ENCODE measurements at regions not wholly inside any gene's neighbourhood (a gene's known extent, or its start where the extent isn't known, plus 50 kb on each side); places are given as distances from the start of the nearest gene placed in this dataset.

GRCh38 chr2:61619561-61619960 lies 81.4 kb upstream of the XPO1 start:
- no peaks in the 10 kb centered on the region for H3K9me3 ChIP-seq
- H3K4me3 ChIP-seq (ENCODE audit: low read depth, low read length), result no peak overlapping the region
- no peaks in the 10 kb centered on the region for H3K27me3 Mint-ChIP-seq (ENCODE audit: insufficient read depth, unreplicated experiment)
- DNase-seq, result no peak
- TF ChIP-seq CTCF (IDR thresholded peaks at IDR 0.05; ENCODE audit: insufficient read depth in 1 of 2, low read depth in 1 of 2, low read length in 1 of 2, severe bottlenecking in 1 of 2, unreplicated experiment in 1 of 2), result no peak
- H3K4me1 ChIP-seq, result no peaks in the 10 kb centered on the region
- no peaks in the 10 kb centered on the region for H3K36me3 Mint-ChIP-seq (ENCODE audit: insufficient read depth, unreplicated experiment)
- BruUV-seq (replicated peaks), result no TSS peak
- H3K27ac Mint-ChIP-seq (ENCODE audit: unreplicated experiment), result no peak overlapping the region
- intact Hi-C loops (cut with micrococcal nuclease; ENCODE audit: unreplicated experiment), result no loop called here
- no peaks in the 10 kb centered on the region for H3K36me3 ChIP-seq (ENCODE audit: control insufficient read depth, insufficient read depth, low read length)
- H3K4me1 Mint-ChIP-seq (ENCODE audit: low read depth, unreplicated experiment), result peaks cover 6% of the 10 kb centered on the region
- H3K9me3 Mint-ChIP-seq (ENCODE audit: unreplicated experiment), result no peaks in the 10 kb centered on the region
- H3K27me3 ChIP-seq (replicated peaks; ENCODE audit: control insufficient read depth, insufficient read depth, low read length), result no peaks in the 10 kb centered on the region
- H3K4me3 Mint-ChIP-seq (ENCODE audit: unreplicated experiment), result no peak overlapping the region
- CTCF ChIA-PET, result no interaction called here
- POLR2A ChIA-PET, result no interaction called here

- Mint-ChIP-seq H3K27ac (ENCODE audit: unreplicated experiment) (no peak overlapping the region), H3K36me3 (ENCODE audit: insufficient read depth, unreplicated experiment) (no peaks in the 10 kb centered on the region), H3K4me1 (ENCODE audit: low read depth, unreplicated experiment) (peaks cover 6% of the 10 kb centered on the region), H3K4me3 (ENCODE audit: unreplicated experiment) (no peak overlapping the region), H3K9me3 (ENCODE audit: unreplicated experiment) (no peaks in the 10 kb centered on the region), H3K27me3 (ENCODE audit: insufficient read depth, unreplicated experiment) (no peaks in the 10 kb centered on the region)
- intact Hi-C loops (cut with micrococcal nuclease; ENCODE audit: unreplicated experiment), result no loop called here
- Histone ChIP-seq H3K4me3 (ENCODE audit: low read depth, low read length) (no peak overlapping the region), H3K36me3 (ENCODE audit: control insufficient read depth, insufficient read depth, low read length) (no peaks in the 10 kb centered on the region), H3K4me1 (no peaks in the 10 kb centered on the region), H3K9me3 (no peaks in the 10 kb centered on the region), H3K27me3 (replicated peaks; ENCODE audit: control insufficient read depth, insufficient read depth, low read length) (no peaks in the 10 kb centered on the region)
- ChIA-PET CTCF (no interaction called here), POLR2A (interaction anchor here (0.5 kb wide), 1 partner anchor 80 kb away, joined by 4 read pairs; no protein-coding TSS in a partner anchor)
- TF ChIP-seq CTCF (IDR thresholded peaks at IDR 0.05; ENCODE audit: insufficient read depth in 1 of 2, low read depth in 1 of 2, low read length in 1 of 2, severe bottlenecking in 1 of 2, unreplicated experiment in 1 of 2), result no peak
- DNase-seq, result no peak
- no TSS peak for BruUV-seq (replicated peaks)
Observed at GRCh38 chr2:61617610-61618009, 79.5 kb upstream of the XPO1 start.

- H3K4me1 ChIP-seq, result no peaks in the 10 kb centered on the region
- no peak for TF ChIP-seq CTCF (IDR thresholded peaks at IDR 0.05; ENCODE audit: insufficient read depth in 1 of 2, low read depth in 1 of 2, low read length in 1 of 2, severe bottlenecking in 1 of 2, unreplicated experiment in 1 of 2)
- ChIA-PET CTCF (no interaction called here), POLR2A (no interaction called here)
- no peaks in the 10 kb centered on the region for H3K27me3 ChIP-seq (replicated peaks; ENCODE audit: control insufficient read depth, insufficient read depth, low read length)
- Mint-ChIP-seq H3K27me3 (ENCODE audit: insufficient read depth, unreplicated experiment) (no peaks in the 10 kb centered on the region), H3K27ac (ENCODE audit: unreplicated experiment) (no peak overlapping the region), H3K9me3 (ENCODE audit: unreplicated experiment) (no peaks in the 10 kb centered on the region), H3K4me3 (ENCODE audit: unreplicated experiment) (no peak overlapping the region), H3K4me1 (ENCODE audit: low read depth, unreplicated experiment) (peaks cover 8% of the 10 kb centered on the region), H3K36me3 (ENCODE audit: insufficient read depth, unreplicated experiment) (no peaks in the 10 kb centered on the region)
- H3K4me3 ChIP-seq (ENCODE audit: low read depth, low read length), result no peak overlapping the region
- peaks cover 4% of the 10 kb centered on the region; the same call in 1 of the 2 replicates for H3K9me3 ChIP-seq
- H3K36me3 ChIP-seq (ENCODE audit: control insufficient read depth, insufficient read depth, low read length), result no peaks in the 10 kb centered on the region; the same call in 1 of the 2 replicates
- intact Hi-C loops (cut with micrococcal nuclease; ENCODE audit: unreplicated experiment), result no loop called here
- DNase-seq, result no peak
- no TSS peak for BruUV-seq (replicated peaks)
Observed at GRCh38 chr2:61605245-61605644, 67.1 kb upstream of the XPO1 start.
